HepG2 (cell line): ENCODE measurements at regions not wholly inside any gene's neighbourhood (a gene's known extent, or its start where the extent isn't known, plus 50 kb on each side); places are given as distances from the start of the nearest gene placed in this dataset.

Experiments
- ARID3A ChIP-seq: IDR thresholded peaks from 2 replicates; pipeline ENCODE4 v1.6.1; 2012; ENCODE audit warnings: low read depth, low read length, improper control_type of control experiment
- HIVEP1 ChIP-seq: sonication (generic); formaldehyde crosslinking; IDR thresholded peaks from 2 replicates; pipeline ENCODE4 v1.4.0; 2020; ENCODE audit warnings: mild to moderate bottlenecking, missing genetic modification reagents
- MTF1 ChIP-seq: sonication (generic); formaldehyde crosslinking; IDR thresholded peaks from 2 replicates; pipeline ENCODE4 v1.5.0; 2020; ENCODE audit warnings: missing genetic modification reagents
- NCOA1 ChIP-seq: sonication (generic); formaldehyde crosslinking; IDR thresholded peaks from 2 replicates; pipeline ENCODE4 v1.9.0; 2021; ENCODE audit warnings: missing genetic modification reagents
- NR2F2 ChIP-seq: IDR thresholded peaks from 2 replicates; pipeline ENCODE4 v1.6.1; 2012; ENCODE audit warnings: low read depth, inconsistent platforms, borderline replicate concordance
- RBAK ChIP-seq: sonication (generic); formaldehyde crosslinking; IDR thresholded peaks from 2 replicates; pipeline ENCODE4 v1.5.1; 2020; ENCODE audit warnings: mild to moderate bottlenecking, missing genetic modification reagents
- RFXAP ChIP-seq: sonication (generic); formaldehyde crosslinking; IDR thresholded peaks from 2 replicates; pipeline ENCODE4 v1.4.0; 2020; ENCODE audit warnings: missing genetic modification reagents, borderline replicate concordance
- TF ChIP-seq, protein P1 (sequence below): sonication (generic); formaldehyde crosslinking; IDR thresholded peaks from 2 replicates; pipeline ENCODE4 v1.8.1; 2022; ENCODE audit warnings: low read depth, mild to moderate bottlenecking, missing genetic modification reagents
- TF ChIP-seq, protein P2 (sequence below): sonication (generic); formaldehyde crosslinking; IDR thresholded peaks from 2 replicates; pipeline ENCODE4 v1.8.0; 2022; ENCODE audit warnings: mild to moderate bottlenecking, missing genetic modification reagents

DNA sequence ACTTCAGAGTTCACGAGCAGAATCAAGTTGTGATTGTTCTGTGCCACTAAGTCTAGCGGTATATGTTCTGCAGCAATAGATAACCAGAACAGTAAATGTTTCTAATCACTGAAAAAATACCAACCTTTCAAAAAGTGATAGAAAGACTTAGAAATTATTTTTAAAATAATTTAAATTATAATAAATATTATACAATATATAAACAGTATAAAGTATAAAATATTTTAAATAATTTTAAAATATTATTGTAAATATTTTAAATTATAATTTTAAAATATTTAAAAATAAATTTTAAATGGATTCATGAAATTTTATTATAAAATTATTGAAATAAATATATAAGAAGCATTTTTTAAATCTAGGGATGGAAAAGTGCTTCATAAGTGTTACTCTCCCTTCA, 126.3 kb upstream of the ID2 start (continued):
- TF ChIP-seq, protein P1, sequence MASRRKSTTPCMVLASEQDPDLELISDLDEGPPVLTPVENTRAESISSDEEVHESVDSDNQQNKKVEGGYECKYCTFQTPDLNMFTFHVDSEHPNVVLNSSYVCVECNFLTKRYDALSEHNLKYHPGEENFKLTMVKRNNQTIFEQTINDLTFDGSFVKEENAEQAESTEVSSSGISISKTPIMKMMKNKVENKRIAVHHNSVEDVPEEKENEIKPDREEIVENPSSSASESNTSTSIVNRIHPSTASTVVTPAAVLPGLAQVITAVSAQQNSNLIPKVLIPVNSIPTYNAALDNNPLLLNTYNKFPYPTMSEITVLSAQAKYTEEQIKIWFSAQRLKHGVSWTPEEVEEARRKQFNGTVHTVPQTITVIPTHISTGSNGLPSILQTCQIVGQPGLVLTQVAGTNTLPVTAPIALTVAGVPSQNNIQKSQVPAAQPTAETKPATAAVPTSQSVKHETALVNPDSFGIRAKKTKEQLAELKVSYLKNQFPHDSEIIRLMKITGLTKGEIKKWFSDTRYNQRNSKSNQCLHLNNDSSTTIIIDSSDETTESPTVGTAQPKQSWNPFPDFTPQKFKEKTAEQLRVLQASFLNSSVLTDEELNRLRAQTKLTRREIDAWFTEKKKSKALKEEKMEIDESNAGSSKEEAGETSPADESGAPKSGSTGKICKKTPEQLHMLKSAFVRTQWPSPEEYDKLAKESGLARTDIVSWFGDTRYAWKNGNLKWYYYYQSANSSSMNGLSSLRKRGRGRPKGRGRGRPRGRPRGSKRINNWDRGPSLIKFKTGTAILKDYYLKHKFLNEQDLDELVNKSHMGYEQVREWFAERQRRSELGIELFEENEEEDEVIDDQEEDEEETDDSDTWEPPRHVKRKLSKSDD (CRISPR knock-in tag) = no peak
- TF ChIP-seq MTF1 (CRISPR knock-in tag) = no peak
- TF ChIP-seq RBAK (CRISPR knock-in tag) = no peak
- no peak for TF ChIP-seq HIVEP1 (CRISPR knock-in tag)
- TF ChIP-seq NR2F2 = no peak
- no peak for TF ChIP-seq ARID3A
- TF ChIP-seq, protein P2, sequence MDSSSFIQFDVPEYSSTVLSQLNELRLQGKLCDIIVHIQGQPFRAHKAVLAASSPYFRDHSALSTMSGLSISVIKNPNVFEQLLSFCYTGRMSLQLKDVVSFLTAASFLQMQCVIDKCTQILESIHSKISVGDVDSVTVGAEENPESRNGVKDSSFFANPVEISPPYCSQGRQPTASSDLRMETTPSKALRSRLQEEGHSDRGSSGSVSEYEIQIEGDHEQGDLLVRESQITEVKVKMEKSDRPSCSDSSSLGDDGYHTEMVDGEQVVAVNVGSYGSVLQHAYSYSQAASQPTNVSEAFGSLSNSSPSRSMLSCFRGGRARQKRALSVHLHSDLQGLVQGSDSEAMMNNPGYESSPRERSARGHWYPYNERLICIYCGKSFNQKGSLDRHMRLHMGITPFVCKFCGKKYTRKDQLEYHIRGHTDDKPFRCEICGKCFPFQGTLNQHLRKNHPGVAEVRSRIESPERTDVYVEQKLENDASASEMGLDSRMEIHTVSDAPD = no peak
- TF ChIP-seq NCOA1 (CRISPR knock-in tag) = no peak
- no peak for TF ChIP-seq RFXAP
- TF ChIP-seq, all 625 proteins: peak for 0
